ENCODE measurements at regions not wholly inside any gene's neighbourhood (a gene's known extent, or its start where the extent isn't known, plus 50 kb on each side); places are given as distances from the start of the nearest gene placed in this dataset.

GRCh38 chr2:18641823-18642222 lies 52.5 kb upstream of the NT5C1B start:
- no peak overlapping the region for H3K4me3 ChIP-seq
- intact Hi-C loops (cut with DNase I; ENCODE audit: low total_unique reads), result no loop called here
- in situ Hi-C loops (cut with MboI; ENCODE audit: low sequenced_read_pairs in 4 of 4), result no loop called here
- no peaks in the 10 kb centered on the region for H3K27me3 ChIP-seq
- H3K27ac ChIP-seq, result no peak overlapping the region
- ATAC-seq (no peak), DNase-seq (no peak)
- no peaks in the 10 kb centered on the region for H3K4me1 ChIP-seq
- H3K36me3 ChIP-seq, result no peaks in the 10 kb centered on the region
- TF ChIP-seq CTCF (IDR thresholded peaks at IDR 0.05 in 4 of 5, conservative IDR thresholded peaks at IDR 0.05 in 1 of 5), result no peak
- TF ChIP-seq POLR2A (IDR thresholded peaks at IDR 0.05), result no peak
- H3K9me3 ChIP-seq, result no peaks in the 10 kb centered on the region

- ATAC-seq, result no peak
- in situ Hi-C loops (cut with MboI; ENCODE audit: low sequenced_read_pairs in 4 of 4), result no loop called here
- TF ChIP-seq CTCF (IDR thresholded peaks at IDR 0.05 in 4 of 5, conservative IDR thresholded peaks at IDR 0.05 in 1 of 5) (no peak), POLR2A (IDR thresholded peaks at IDR 0.05) (no peak)
Measured at GRCh38 chr2:18639756-18640453, 50.5 kb upstream of the NT5C1B start.

More at GRCh38 chr2:18639756-18640453, 50.5 kb upstream of the NT5C1B start:
- Histone ChIP-seq H3K4me1 (no peaks in the 10 kb centered on the region), H3K9me3 (no peaks in the 10 kb centered on the region), H3K36me3 (no peaks in the 10 kb centered on the region), H3K27ac (no peak overlapping the region), H3K27me3 (no peaks in the 10 kb centered on the region), H3K4me3 (no peak overlapping the region)
- no peak for DNase-seq
- intact Hi-C loops (cut with DNase I; ENCODE audit: low total_unique reads), result no loop called here
